Heart right ventricle (tissue), 16 donors: ENCODE measurements at regions not wholly inside any gene's neighbourhood (a gene's known extent, or its start where the extent isn't known, plus 50 kb on each side); places are given as distances from the start of the nearest gene placed in this dataset.

ENCODE experiments used
- ATAC-seq, 8 donors: fragments of 200-7000 bp; cut with Tn5 transposase; one replicate each; pipeline ENCODE4 v1.9.1; 2020; ENCODE audit warnings: mild to moderate bottlenecking in 8 of 8, moderate library complexity in 8 of 8, moderate number of reproducible peaks in 1 of 8
- DNase-seq, 2 donors: peaks; one replicate each; pipeline ENCODE4 v3.0.0-alpha.2; 2020
- H3K27ac ChIP-seq, 10 donors: fragments of 200-600 bp; sonication (generic) in 2 of 10; one replicate each; pipeline versions ENCODE4 v1.5.0 to v1.8.0; 2020 to 2022; ENCODE audit warnings: mild to moderate bottlenecking in 3 of 10
- H3K27me3 ChIP-seq, 7 donors: fragments of 200-600 bp; one replicate each; pipeline ENCODE4 v1.8.0; 2021 to 2022; ENCODE audit warnings: mild to moderate bottlenecking in 2 of 7
- H3K36me3 ChIP-seq, 9 donors: fragments of 200-600 bp; sonication (generic) in 1 of 9; one replicate each; pipeline versions ENCODE4 v1.5.0 to v1.8.0; 2020 to 2022; ENCODE audit warnings: mild to moderate bottlenecking in 2 of 9
- H3K4me1 ChIP-seq, 9 donors: fragments of 200-600 bp; sonication (generic) in 1 of 9; one replicate each; pipeline versions ENCODE4 v1.5.0 to v1.8.0; 2020 to 2022; ENCODE audit warnings: mild to moderate bottlenecking in 4 of 9
- H3K4me3 ChIP-seq, 10 donors: fragments of 200-600 bp; sonication (generic) in 2 of 10; one replicate each; pipeline versions ENCODE4 v1.5.0 to v1.8.0; 2020 to 2022; ENCODE audit warnings: mild to moderate bottlenecking in 7 of 10, moderate library complexity in 2 of 10
- H3K9me3 ChIP-seq, 11 donors: fragments of 200-600 bp in 10 of 11; sonication (generic) in 2 of 11; one replicate each; pipeline versions ENCODE4 v1.5.0 to v1.8.0; 2013 to 2022; ENCODE audit warnings: mild to moderate bottlenecking in 2 of 11, control low read depth in 1 of 11, moderate library complexity in 1 of 11
- WGBS, 2 donors: extraction: QIAGEN DNeasy Blood & Tissue Kit; methylation state at CpG; one replicate each; pipeline ENCODE4 v1.1.7; 2013; ENCODE audit warnings: inconsistent platforms in 1 of 2; 5-methylcytosine and 5-hydroxymethylcytosine counted together
- intact Hi-C, 10 donors: fragments of 100-400 bp; cut with DNase I; formaldehyde crosslinking; loops; one replicate each; pipeline versions ENCODE4 v1.11.1 to v1.14.2; 2022
- TF ChIP-seq, protein P1 (sequence below), 9 donors: fragments of 200-600 bp; sonication (generic) in 2 of 9; IDR thresholded peaks; one replicate each; pipeline versions ENCODE4 v1.5.0 to v1.8.0; 2021 to 2022; ENCODE audit warnings: antibody characterized with exemption in 9 of 9, mild to moderate bottlenecking in 5 of 9, moderate library complexity in 1 of 9
- donor health status: Arrhythmogenic right ventricular cardiomyopathy.
- donor health status: ischemic (EF 13 %, LVEDD 7.1; RV severe dilation, severe dysfunction).
- donor health status: healthy with polysubstance abuse.
- donor health status: DM: no; HTN: yes; CAD: no.
- donor health status: DM: no; HTN: no; CAD: no.
- donor health status: ischemic (EF 25% LVEDD 6.9; RV normal size, moderate dysfunction).
- donor health status: ischemic (EF 25% LVEDD 5.7; RV mildly dilated, moderate dysfunction).
- donor health status: healthy.
- donor health status: DM: yes; HTN: yes; CAD: no.
- donor health status: Ischemic cardiomyopathy.
- donor health status: ischemic (EF 35%, LVEDD 5.7; RV mildly dilated, moderate dysfunction).
- donor health status: nonischemic (EF 11% LVEDD 7.7; RV severe dilation, severe dysfunction).
- donor health status: DM: yes; HTN: yes; CAD: no.
- donor health status: PGD.
- donor health status: ischemic (EF 29% LVEDD 5.4; RV normal size, mild dysfunction).
- donor health status: nonischemic (EF 23%, LVEDD 6.1; RV moderate dilation, normal function).

DNA sequence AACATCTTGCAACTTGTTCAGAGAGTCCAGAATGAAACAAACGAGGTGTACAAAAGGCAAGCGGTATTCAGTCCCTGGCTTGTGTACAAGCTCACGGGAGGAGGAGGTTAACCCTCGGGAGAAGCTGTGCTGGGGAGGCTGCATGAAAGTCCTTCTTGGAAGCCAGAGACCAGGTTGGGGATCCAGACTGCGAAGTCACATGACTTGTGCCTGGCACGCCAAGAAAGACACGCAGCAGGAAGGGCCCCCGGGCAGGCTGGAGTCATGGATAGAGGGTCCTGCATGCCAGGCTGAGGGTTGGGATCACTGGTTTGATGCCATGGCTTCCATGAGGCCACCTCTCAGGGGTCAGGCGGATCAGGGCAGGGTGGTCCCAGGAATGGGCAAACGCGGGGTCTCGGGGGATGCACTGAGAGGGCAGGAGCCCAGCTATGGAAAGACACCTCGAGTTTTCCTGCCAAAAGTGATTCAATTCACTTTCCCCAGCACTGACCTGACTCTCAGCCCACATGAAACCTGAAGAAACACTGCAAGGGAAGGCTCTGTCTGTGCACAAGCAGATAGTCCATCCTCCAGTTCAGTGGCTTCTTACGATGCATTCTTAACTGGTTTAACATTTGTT lies 79.4 kb downstream of the DLL1 start:
- TF ChIP-seq, protein P1, sequence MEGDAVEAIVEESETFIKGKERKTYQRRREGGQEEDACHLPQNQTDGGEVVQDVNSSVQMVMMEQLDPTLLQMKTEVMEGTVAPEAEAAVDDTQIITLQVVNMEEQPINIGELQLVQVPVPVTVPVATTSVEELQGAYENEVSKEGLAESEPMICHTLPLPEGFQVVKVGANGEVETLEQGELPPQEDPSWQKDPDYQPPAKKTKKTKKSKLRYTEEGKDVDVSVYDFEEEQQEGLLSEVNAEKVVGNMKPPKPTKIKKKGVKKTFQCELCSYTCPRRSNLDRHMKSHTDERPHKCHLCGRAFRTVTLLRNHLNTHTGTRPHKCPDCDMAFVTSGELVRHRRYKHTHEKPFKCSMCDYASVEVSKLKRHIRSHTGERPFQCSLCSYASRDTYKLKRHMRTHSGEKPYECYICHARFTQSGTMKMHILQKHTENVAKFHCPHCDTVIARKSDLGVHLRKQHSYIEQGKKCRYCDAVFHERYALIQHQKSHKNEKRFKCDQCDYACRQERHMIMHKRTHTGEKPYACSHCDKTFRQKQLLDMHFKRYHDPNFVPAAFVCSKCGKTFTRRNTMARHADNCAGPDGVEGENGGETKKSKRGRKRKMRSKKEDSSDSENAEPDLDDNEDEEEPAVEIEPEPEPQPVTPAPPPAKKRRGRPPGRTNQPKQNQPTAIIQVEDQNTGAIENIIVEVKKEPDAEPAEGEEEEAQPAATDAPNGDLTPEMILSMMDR (IDR thresholded peaks at IDR 0.05): no peak
- 82 to 87% methylated on average over 14 of the region's 14 CpGs for WGBS, 2 donors
- DNase-seq (no peak), ATAC-seq (no peak)
- Histone ChIP-seq H3K27me3 (peaks cover 0 to 29% (median 0%) of the 10 kb centered on the region in 7 donors), H3K4me3 (no peak overlapping the region), H3K4me1 (no peaks in the 10 kb centered on the region), H3K27ac (no peak overlapping the region), H3K9me3 (no peaks in the 10 kb centered on the region), H3K36me3 (no peaks in the 10 kb centered on the region)
- intact Hi-C loops: no loop called here

DNA sequence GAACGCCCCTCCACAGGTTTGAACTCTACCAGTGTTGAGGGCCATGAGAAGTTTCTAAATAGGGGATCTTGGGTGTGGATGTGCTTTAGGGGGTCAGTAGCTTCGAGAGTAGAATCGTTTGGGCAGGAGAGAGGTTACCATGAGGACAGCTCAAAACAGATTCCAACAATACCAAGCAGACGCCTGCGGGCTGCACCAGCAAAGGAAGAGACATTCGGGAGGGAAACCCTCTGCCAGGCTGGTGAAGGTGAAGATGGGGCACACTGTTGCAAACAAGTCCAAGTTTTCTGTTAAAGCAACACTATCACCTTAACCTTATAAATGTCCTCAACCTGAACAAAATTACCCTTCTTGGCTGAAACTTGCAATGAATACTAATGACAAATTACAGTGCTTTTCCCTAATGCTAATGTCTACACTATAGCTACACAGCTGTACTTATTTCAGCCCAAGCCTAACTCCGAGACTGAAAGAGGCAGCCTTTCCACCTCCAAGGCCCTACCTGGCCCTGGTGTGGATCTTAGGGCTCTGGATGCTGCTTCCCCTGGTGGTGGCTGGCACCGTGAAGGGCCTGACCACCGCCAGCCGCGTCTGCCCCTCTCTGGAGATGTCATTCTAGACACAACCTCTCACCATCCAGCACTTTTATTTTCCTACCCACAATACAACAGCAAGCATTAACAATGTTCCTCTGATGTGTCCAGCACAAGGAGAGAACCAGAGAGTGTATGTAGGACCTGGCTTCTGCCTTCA lies 80.1 kb downstream of the DLL1 start:
- H3K27me3 ChIP-seq: peaks cover 0 to 29% (median 0%) of the 10 kb centered on the region in 7 donors
- no peak overlapping the region for H3K27ac ChIP-seq
- 72 to 76% methylated on average over 11 of the region's 11 CpGs for WGBS, 2 donors
- no peaks in the 10 kb centered on the region for H3K36me3 ChIP-seq
- ATAC-seq: no peak
- H3K4me1 ChIP-seq: no peaks in the 10 kb centered on the region
- intact Hi-C loops: no loop called here
- no peaks in the 10 kb centered on the region for H3K9me3 ChIP-seq
- TF ChIP-seq, protein P1 (IDR thresholded peaks at IDR 0.05): no peak
- H3K4me3 ChIP-seq: no peak overlapping the region
- no peak for DNase-seq

DNA sequence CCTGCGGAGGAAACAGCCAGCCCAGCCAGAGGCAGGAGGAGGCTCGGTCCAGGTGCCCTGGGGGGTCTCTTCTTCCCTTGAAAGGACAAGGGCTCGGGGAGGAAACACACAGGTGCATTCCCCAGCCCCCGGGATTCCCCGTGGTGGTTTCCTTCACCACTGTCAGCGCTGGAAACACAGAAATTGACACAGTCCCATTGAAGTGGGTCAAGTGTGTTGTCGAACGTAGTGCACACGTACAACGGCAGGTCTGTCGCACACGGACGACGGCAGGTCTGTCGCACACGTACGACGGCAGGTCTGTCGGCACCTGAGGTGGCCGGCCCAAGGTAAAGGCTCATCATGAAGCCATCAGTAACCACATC lies 80.9 kb downstream of the DLL1 start:
- 78 to 85% methylated on average over 20 of the region's 20 CpGs for WGBS, 2 donors
- intact Hi-C loops: no loop called here

DNA sequence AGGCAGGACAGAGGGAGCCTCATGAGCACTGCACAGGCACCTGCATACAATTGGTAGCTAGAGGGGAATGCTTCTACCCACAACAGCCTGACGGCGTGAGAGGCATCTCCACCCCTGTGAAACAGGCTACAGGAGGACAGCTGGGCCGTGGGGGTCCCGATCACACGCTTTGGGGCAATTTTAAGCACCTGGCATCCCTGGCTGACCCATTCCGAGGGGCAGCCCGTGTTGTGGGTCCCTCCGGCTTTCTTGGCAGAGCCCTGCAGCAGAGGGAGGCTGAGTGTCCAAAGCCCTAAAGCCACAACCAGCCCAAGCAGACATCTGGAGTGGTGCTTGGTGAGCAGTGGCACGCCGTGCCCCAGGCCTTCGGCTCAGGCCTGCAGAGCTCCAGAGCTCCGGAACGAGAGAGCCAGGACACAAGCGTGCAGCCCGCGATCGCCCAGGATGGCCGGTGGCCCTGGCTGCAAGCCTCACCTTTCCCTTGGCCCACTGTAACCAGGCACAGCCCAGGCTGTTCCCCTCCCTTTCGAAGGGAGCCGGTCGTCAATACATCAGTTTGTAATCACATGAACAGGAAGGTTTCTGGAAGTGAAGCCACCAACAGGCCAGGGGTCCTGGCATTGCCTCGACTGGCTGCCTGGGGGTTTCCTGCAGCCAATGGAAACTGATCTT lies 81.4 kb downstream of the DLL1 start:
- ATAC-seq (no peak), DNase-seq (no peak)
- Histone ChIP-seq H3K9me3 (peaks cover 0 to 1% (median 0%) of the 10 kb centered on the region in 11 donors), H3K27ac (no peak overlapping the region), H3K4me3 (no peak overlapping the region), H3K4me1 (no peaks in the 10 kb centered on the region), H3K36me3 (no peaks in the 10 kb centered on the region), H3K27me3 (peaks cover 0 to 29% (median 0%) of the 10 kb centered on the region in 7 donors)
- 85% methylated on average over 22 of the region's 22 CpGs for WGBS, 2 donors
- intact Hi-C loops: no loop called here
- TF ChIP-seq, protein P1 (IDR thresholded peaks at IDR 0.05): no peak

More for the DNA sequence above, 80.9 kb downstream of the DLL1 start:
- ATAC-seq: no peak
- Histone ChIP-seq H3K9me3 (no peaks in the 10 kb centered on the region), H3K4me3 (no peak overlapping the region), H3K27ac (no peak overlapping the region), H3K36me3 (no peaks in the 10 kb centered on the region), H3K27me3 (peaks cover 0 to 29% (median 0%) of the 10 kb centered on the region in 7 donors), H3K4me1 (no peaks in the 10 kb centered on the region)
- TF ChIP-seq, protein P1 (IDR thresholded peaks at IDR 0.05): no peak
- DNase-seq: no peak
